ENCODE measurements at regions not wholly inside any gene's neighbourhood (a gene's known extent, or its start where the extent isn't known, plus 50 kb on each side); places are given as distances from the start of the nearest gene placed in this dataset.

DNA sequence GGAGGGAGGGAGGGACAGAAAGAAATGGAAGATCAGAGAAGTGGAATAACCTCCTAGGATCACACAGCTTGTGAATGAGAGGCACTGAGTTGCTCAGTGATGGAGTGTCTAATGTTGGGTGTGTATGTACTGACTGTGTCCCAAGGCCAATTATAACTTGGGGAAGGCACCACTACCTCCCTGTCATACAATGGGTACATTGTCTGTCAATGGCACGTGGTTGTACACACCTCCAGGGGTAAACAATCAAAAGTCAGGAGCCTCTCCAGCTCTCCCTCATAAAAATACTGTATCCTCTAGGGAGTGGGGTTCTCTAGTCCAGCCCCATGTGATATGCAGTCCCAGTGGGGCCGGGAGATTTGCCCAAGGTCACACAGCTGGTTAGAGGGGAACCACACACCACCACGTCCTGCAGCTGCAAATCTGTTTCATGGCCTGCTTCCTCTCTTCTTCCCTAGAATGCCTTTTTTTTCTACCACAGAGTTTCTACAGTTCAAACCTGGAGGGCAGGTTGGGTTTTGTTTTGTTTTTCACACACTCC lies 112.5 kb downstream of the SNX5 start:
- DNase-seq (no peak), ATAC-seq (peak; percentile 22)
- peaks cover 20% of the 10 kb centered on the region for H3K27me3 Mint-ChIP-seq
- H3K4me3 Mint-ChIP-seq, result no peak overlapping the region
- H3K27ac Mint-ChIP-seq, result no peak overlapping the region
- no peaks in the 10 kb centered on the region for H3K9me3 Mint-ChIP-seq
- H3K4me1 Mint-ChIP-seq, result peaks cover 32% of the 10 kb centered on the region

DNA sequence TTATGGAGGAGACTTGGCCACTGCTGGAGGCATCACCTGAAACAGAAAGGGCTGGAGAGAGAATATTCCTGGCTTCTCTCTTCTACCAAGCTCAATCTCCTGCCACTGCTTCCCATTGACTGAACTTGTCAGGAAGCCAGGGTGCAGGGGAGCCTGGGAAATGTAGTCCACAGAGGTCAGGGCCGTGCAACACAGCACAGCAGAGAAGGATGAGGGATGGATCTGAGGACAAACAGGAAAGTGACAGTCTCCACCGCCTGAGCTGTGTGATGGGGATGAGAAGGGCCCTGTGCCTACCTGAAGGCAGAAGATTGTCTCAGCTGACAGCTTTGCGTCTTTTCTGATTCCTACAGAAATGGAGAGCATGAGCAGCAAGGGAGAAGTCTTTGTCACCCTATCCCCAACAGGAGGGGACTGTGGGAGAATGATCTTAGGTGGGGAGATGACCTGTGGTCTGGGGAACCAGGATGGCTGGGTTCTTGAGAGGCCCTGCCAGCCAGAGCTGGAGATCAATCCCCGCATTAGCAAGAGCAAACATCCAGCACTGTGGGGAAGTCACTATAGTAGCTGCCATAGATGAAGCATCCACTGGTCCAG lies 114.2 kb downstream of the SNX5 start:
- H3K27ac Mint-ChIP-seq, result no peak overlapping the region
- no peaks in the 10 kb centered on the region for H3K9me3 Mint-ChIP-seq
- H3K4me1 Mint-ChIP-seq, result peaks cover 18% of the 10 kb centered on the region
- DNase-seq, result no peak
- H3K27me3 Mint-ChIP-seq, result peaks cover 8% of the 10 kb centered on the region
- H3K4me3 Mint-ChIP-seq, result no peak overlapping the region
- no peak for ATAC-seq

DNA sequence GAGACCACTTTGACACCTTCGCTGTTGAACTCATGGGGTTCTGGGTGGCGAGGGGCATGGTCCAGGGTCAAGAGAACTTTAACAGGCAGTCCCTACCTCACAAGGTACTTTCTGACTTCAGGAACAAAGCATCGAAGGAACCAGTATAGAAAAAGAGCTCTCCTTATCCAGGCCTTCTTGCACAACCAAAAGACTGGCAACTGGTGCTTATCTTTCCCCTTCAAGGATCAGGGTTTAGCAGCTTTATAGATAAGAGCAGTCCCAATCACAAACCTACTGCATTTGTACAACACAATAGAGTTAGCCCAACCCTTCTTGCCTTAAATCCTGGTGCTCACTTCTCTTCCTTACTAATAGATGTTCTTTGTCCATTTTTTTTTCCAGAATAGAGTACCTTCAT lies 116.3 kb downstream of the SNX5 start:
- Mint-ChIP-seq H3K4me3 (no peak overlapping the region), H3K27ac (no peak overlapping the region), H3K27me3 (peaks cover 8% of the 10 kb centered on the region), H3K4me1 (peaks cover 13% of the 10 kb centered on the region), H3K9me3 (no peaks in the 10 kb centered on the region)
- DNase-seq, result no peak
- ATAC-seq, result no peak

DNA sequence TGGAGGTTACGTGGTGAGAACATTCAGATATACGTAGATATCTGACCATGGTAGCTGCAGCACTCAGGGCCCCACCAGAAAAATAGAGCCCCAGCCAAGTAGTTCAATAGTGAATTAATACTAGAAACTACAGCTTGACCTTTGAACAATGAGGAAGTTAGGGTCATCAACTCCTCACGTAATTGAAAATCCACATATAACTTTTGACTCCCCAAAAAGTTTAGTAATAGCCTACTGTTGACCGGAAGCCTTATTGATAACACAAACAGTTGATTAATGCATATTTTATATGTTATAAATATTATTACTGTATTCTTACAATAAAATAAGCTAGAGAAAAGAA lies 117.9 kb downstream of the SNX5 start:
- Mint-ChIP-seq H3K27ac (no peak overlapping the region), H3K4me1 (peaks cover 6% of the 10 kb centered on the region), H3K27me3 (peaks cover 8% of the 10 kb centered on the region), H3K9me3 (no peaks in the 10 kb centered on the region), H3K4me3 (no peak overlapping the region)
- no peak for ATAC-seq
- no peak for DNase-seq

DNA sequence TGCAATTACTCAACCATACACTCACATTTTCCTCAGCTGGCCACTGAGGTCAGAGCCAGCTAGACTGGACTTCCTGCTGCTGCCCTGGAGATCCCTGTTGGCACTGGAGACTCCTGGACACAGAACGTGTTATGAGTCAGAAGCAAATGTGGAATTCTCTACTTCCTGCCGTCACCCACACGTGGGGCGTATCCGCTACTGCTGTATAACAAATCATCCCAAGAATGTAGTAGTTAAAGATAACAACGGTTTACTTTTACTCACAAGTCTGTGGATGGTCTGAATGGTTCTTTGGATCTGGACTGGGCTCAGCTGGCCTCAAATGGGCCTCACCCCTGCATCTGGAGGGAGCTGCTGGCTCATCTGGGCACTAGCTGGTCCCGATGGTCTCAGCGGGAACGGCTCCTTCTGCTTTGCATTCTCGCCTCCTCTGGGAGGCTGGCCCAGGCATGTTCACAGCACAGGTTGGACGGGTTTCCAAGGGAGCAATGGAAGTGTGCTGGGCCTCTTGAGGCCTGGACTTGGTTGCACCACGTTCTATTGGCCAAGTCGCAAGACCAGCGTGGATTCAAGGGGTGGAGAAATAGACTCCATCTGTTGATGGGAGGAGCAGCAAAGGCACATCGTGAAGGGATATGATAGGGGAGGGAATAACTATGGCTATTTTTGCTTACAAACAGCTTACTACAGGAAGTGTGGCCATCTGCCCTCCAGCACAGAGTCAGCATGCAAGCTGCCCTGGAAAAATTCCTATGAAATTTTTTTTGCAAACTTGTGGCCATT lies 118.5 kb downstream of the SNX5 start:
- Mint-ChIP-seq H3K4me1 (peaks cover 6% of the 10 kb centered on the region), H3K27ac (no peak overlapping the region), H3K4me3 (no peak overlapping the region), H3K9me3 (no peaks in the 10 kb centered on the region), H3K27me3 (peaks cover 8% of the 10 kb centered on the region)
- ATAC-seq (no peak), DNase-seq (no peak)

DNA sequence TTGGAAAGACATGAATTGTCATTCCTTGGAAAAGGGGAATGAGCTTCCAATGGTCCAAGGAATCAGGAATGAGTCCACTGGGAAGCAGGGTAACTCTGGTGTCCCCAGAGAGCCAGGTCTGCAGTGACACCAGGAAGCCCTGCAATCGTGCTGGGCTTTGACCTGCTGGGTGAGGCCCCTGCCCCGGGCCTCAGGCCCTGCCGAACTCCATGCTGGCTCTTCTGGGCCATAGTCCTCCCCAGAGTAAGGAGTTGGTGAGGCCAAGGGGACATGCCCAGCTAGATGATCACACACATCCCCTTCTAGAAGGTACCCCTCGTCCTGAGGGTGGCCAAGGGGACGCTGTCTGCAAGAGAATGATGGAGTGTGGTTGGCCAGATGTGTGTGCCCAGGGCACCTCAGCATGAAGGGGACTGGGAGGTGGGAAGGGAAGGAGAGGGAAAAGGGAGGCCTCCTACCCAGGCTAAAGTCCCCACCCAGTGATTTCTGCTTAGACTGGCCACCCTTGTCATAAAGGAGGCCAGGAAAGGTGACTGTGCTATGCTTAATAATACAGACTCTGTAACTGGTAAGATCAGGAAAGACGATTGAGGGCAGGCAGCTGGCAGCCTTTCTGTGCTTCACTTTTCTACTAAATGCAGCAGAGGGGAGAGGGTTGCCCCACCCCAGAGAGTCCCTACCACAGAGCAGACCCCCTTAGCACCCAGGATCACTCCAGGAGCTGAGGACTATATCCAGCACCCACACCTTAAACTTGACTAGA lies 119.3 kb downstream of the SNX5 start:
- ATAC-seq (peak; percentile 35), DNase-seq (no peak)
- no peak overlapping the region for H3K4me3 Mint-ChIP-seq
- H3K4me1 Mint-ChIP-seq, result peaks cover 6% of the 10 kb centered on the region
- H3K9me3 Mint-ChIP-seq, result no peaks in the 10 kb centered on the region
- H3K27me3 Mint-ChIP-seq, result peaks cover 5% of the 10 kb centered on the region
- no peak overlapping the region for H3K27ac Mint-ChIP-seq

DNA sequence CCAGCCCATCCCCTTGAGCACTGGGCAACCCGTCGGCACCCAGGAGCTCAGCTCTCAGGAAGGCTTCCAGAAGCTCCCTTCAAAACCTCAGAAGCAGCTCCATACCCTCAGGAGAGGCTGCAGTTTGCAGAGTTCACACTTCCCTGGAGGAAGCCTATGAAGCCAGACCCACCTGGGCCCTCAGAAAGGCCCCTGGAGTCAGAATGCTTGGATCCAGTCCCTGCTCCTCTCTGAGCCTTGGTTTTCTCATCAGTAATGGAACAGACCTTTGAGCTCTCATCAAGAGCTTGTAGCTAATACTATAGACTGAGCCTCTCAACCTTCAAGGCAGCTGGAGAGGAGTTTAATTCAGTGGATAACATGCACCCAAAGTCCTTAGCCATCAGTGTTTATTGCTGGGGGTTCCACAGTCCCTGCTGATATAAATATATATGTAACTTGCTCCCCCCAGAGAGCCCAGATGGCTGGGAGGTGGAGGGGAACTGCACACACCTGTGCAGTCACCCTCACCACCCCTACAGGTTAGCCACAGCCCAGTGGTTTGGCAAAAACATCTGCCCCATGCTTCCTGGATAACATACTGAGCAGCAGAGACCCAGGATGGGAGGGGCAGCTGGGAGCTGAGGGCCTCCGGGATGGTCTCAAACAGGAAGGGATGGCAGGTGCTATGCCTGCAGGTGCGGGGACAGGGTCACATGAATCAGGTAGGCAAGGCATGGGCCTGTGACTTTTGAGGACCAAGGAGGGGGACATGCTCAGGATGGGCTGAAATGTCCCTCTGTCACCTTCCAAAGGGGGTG lies 120.1 kb downstream of the SNX5 start:
- Mint-ChIP-seq H3K27me3 (no peaks in the 10 kb centered on the region), H3K27ac (peak overlapping the region in 1 of 2 donors; percentile 17), H3K4me1 (peaks cover 6% of the 10 kb centered on the region), H3K4me3 (no peak overlapping the region), H3K9me3 (no peaks in the 10 kb centered on the region)
- DNase-seq (no peak), ATAC-seq (no peak)

DNA sequence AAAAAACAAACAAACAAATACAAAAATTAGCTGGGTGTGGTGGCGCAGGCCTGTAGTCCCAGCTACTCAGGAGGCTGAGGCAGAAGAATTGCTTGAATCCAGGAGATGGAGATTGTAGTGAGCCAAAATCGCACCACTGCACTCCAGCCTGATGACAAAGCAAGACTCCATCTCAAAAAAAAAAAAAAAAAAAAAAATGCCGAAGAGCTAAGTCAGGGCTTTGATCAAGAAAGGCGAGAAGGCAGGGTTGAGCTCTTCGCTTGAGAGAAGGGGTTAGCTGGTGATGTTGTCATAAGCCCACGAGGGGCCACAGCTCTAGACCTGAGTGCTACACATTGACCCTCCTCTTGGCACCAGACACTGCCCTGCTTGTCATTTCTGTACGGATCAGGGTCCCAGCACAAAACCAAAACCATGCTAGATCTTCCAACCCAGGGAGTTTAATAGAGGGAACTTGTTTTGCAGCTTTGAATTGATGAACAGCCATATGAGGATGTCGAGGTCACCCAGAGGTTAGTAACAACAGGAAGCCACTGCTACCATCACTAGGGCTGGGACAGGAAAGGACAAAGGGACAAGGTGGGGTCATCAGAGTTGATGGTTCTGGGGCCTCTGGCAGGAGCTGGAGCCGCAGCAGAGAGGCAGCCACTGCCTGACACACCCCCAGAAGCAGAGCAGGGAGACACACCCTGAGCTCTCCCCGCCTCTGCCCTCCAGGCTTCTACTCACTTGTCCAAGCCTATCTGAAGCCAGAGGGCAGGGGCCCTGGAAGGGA lies 122.7 kb downstream of the SNX5 start:
- Mint-ChIP-seq H3K27ac (peak overlapping the region in 1 of 2 donors; percentile 17), H3K4me1 (peaks cover 6% of the 10 kb centered on the region)
- no peak for ATAC-seq

DNA sequence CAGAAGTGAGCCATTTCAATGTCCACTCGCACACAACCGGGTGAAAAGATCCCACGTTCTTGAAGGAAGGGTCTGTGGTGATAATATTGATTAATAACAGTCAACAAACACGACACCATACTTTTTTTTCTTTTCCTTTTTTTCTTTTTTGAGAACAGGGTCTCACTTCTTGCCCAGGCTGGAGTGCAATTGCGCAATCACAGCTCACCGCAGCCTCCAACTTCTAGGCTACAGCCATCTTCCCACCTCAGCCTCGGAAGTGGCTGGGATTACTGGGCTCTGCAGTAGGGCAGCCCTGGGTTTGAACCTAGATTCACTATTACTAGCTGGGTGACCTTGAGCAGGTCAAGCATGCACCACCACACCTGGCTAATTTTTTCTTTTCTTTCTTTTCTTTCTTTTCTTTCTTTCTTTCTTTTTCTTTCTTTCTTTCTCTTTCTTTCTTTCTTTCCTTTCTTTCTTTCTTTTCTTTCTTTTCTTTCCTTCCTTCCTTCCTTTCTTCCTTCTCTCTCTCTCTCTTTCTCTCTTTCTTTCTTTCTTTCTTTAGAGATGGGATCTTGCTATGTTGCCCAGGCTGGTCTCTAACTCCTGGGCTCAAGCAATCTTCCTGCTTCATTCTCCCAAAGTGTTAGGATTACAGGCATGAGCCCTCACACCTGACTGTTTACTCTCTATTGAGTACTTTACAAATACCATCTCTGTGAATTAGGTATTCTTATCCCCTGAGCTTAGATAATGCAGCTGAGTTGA lies 123.9 kb downstream of the SNX5 start:
- Mint-ChIP-seq H3K27ac (peak overlapping the region in 1 of 2 donors; percentile 48), H3K27me3 (peaks cover 9% of the 10 kb centered on the region), H3K4me3 (no peak overlapping the region), H3K4me1 (peaks cover 6% of the 10 kb centered on the region), H3K9me3 (no peaks in the 10 kb centered on the region)
- ATAC-seq, result no peak
- DNase-seq, result no peak

More for the DNA sequence above, 122.7 kb downstream of the SNX5 start:
- H3K9me3 Mint-ChIP-seq, result no peaks in the 10 kb centered on the region
- H3K27me3 Mint-ChIP-seq, result peaks cover 9% of the 10 kb centered on the region
- H3K4me3 Mint-ChIP-seq, result no peak overlapping the region
- no peak for DNase-seq

DNA sequence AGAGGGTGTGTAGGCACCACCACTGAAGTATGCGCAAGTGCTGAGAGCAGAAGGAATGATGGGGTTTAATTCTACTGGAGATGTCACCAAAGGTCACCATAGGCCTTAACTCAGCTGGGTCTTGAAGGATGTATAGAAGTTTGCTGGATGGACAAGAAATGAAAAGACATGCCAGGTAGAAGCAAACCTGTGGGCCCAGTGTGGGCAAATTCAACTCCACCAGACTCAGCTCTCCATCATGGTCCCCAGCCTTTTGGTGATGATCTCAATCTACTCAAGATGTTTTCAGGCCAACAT lies 124.5 kb downstream of the SNX5 start:
- no peak for ATAC-seq
- H3K4me1 Mint-ChIP-seq, result peaks cover 6% of the 10 kb centered on the region
- DNase-seq, result no peak
- no peak overlapping the region for H3K4me3 Mint-ChIP-seq
- H3K27me3 Mint-ChIP-seq, result peaks cover 9% of the 10 kb centered on the region
- no peak overlapping the region for H3K27ac Mint-ChIP-seq
- H3K9me3 Mint-ChIP-seq, result no peaks in the 10 kb centered on the region

DNA sequence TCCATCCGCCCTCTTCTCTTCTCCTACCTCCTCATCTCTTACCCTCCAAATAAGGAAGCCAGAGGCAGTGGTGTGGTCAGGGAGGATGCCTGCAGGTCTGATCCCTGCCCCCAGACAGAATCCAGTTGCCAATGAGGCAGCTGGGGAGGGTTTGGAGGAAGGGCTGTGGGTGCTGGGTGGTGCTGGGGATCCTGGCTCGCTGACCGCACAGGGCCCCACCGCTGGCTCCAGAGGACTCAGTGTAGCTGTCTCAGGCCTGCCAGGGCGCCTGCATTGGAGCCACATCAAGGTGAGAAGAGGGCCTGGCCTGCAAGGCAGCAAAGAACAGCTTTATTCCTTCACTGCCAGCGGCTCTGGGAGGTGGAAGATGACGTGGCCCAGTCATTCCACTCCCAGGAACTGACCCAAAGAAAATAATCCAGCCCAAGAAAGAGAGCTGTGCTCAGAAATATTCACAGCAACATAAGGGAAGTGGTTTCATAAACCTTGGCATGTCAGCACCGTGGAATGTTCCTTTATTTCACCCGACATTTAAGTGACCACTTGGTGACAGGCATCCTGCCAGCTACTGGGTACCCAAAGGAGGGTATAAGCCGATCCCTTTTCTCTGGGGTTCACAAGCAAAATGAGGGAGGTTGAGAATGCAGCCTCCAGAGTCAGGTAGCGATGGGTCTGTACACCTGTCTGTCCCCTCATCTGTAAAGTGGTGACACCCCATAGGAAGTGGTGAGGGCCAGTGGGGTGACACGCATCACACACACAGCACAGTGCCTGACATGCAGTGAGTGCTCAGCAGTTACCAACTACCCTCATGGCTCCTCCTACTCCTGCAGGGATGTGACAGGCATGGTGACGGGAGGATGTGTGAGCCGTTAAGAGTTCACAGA lies 125.1 kb downstream of the SNX5 start:
- Mint-ChIP-seq H3K27ac (peak overlapping the region in 1 of 2 donors; percentile 31), H3K27me3 (peaks cover 9% of the 10 kb centered on the region), H3K9me3 (no peaks in the 10 kb centered on the region), H3K4me3 (no peak overlapping the region), H3K4me1 (peaks cover 6% of the 10 kb centered on the region)
- DNase-seq, result no peak
- ATAC-seq, result peak; percentile 76

DNA sequence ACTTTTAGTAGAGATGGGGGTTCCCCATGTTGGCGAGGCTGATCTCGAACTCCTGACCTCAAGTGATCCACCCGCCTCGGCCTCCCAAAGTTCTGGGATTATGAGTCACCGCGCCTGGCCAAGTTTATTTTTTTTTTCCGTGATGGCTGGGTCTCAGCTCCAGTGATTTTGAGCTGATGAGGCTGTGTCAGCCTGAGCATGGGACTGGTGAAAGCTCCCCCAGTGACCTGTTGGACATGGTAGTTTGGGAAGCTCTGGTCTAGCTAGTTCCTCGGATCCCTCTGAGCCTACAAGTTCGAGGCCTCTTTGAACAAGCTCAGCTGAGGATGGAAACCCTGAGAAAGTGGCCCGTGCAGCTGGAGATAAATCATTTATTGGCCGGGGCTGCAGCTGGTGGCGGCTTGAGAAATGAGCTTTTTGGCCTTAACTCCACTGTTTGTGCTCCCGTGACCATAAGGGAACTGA lies 126.8 kb downstream of the SNX5 start:
- no peak for ATAC-seq
- H3K9me3 Mint-ChIP-seq, result no peaks in the 10 kb centered on the region
- H3K4me1 Mint-ChIP-seq, result peaks cover 6% of the 10 kb centered on the region
- no peak for DNase-seq
- no peak overlapping the region for H3K27ac Mint-ChIP-seq
- H3K27me3 Mint-ChIP-seq, result peaks cover 9% of the 10 kb centered on the region
- no peak overlapping the region for H3K4me3 Mint-ChIP-seq

DNA sequence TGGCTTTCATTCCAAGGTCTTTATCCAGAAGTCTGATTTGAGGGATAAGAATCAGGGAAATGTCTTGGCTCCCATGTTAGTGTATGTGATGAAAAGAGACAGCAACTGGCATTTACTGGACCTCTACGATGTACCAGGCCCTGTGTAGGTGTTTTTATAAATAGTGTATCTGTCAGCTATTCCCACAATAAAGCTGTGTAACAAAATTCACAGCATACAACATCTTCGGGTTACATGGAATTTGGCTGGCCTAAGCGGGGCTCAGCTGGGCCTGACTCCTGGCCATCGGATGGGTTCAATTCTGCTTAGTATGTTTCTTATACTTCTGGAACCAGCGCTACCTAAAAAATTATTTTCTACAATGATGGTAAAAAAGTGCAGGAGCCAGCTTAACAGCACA lies 128.2 kb downstream of the SNX5 start:
- DNase-seq, result no peak
- H3K27me3 Mint-ChIP-seq, result peaks cover 9% of the 10 kb centered on the region
- no peak for ATAC-seq
- H3K27ac Mint-ChIP-seq, result no peak overlapping the region
- H3K4me1 Mint-ChIP-seq, result no peaks in the 10 kb centered on the region
- no peaks in the 10 kb centered on the region for H3K9me3 Mint-ChIP-seq
- H3K4me3 Mint-ChIP-seq, result no peak overlapping the region
